H1 (cell line): ENCODE measurements at regions not wholly inside any gene's neighbourhood (a gene's known extent, or its start where the extent isn't known, plus 50 kb on each side); places are given as distances from the start of the nearest gene placed in this dataset.

Experiments
- CTBP2 ChIP-seq: IDR thresholded peaks from 2 replicates; pipeline ENCODE4 v1.7.0; 2011; ENCODE audit warnings: borderline replicate concordance, mild to moderate bottlenecking, moderate library complexity, mixed read lengths, low read length; ENCODE audit not compliant: insufficient read depth, insufficient read length
- KDM1A ChIP-seq: fragments of 200-600, 300-600 bp; sonication (generic); IDR thresholded peaks from 2 replicates; pipeline ENCODE4 v1.7.1; 2016; ENCODE audit warnings: mild to moderate bottlenecking, low read length, borderline replicate concordance
- POLR2A ChIP-seq, 2 experiments: IDR thresholded peaks; 1 replicate in 1 of 2; 2 replicates in 1 of 2; pipeline ENCODE4 v1.6.1; 2011; ENCODE audit warnings: low read depth in 2 of 2, low read length in 2 of 2, mild to moderate bottlenecking in 2 of 2; ENCODE audit errors: control extremely low read depth in 1 of 2
- POLR2AphosphoS5 ChIP-seq: IDR thresholded peaks from 2 replicates; pipeline ENCODE4 v1.6.1; 2011; ENCODE audit warnings: low read depth, low read length
- SP1 ChIP-seq: IDR thresholded peaks from 2 replicates; pipeline ENCODE4 v1.6.1; 2011; ENCODE audit warnings: low read depth, low read length
- SUZ12 ChIP-seq: fragments of 200-600 bp; sonication (generic); IDR thresholded peaks from 2 replicates; pipeline ENCODE4 v1.6.1; 2012; ENCODE audit warnings: mild to moderate bottlenecking, inconsistent platforms, low read length, moderate library complexity, mixed read lengths
- ZNF274 ChIP-seq: IDR thresholded peaks from 2 replicates; pipeline ENCODE4 v1.7.0; 2012; ENCODE audit warnings: low read length, borderline replicate concordance; ENCODE audit errors: extremely low read depth
- TF ChIP-seq, protein P1 (sequence below), 3 experiments: IDR thresholded peaks; 1 replicate in 2 of 3; 2 replicates in 1 of 3; pipeline versions ENCODE4 v1.5.1 to v1.6.1; 2011; ENCODE audit warnings: low read length in 3 of 3, mild to moderate bottlenecking in 3 of 3, inconsistent platforms in 2 of 3, low read depth in 1 of 3, moderate library complexity in 1 of 3; ENCODE audit not compliant: insufficient read depth in 1 of 3; ENCODE audit errors: control extremely low read depth in 1 of 3
- TF ChIP-seq, protein P2 (sequence below): IDR thresholded peaks from 2 replicates; pipeline ENCODE4 v1.6.1; 2012; ENCODE audit warnings: low read length, inconsistent platforms

DNA sequence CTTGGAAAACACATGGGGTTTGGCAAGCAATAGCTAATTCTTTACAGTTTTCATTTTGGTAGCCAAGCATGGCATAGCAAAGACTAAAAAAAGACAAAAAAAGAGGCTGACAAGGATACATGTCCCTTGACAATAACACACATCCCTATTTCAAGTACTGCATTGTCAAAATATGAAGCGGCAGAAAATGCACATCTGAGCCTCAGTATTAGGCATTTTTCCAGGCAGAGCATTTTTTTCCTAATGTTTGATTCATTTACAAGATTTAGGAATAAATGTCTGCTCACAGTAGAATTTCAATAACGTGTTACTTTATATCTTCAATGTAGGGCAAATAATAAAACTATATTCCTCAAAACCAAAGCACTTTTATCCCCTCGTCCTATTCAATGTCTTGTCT lies 216.3 kb upstream of the PCDH18 start:
- no peak for TF ChIP-seq POLR2A (IDR thresholded peaks at IDR 0.05; ENCODE audit: control extremely low read depth in 1 of 2, low read depth in 2 of 2, low read length in 2 of 2)
- TF ChIP-seq, protein P1, sequence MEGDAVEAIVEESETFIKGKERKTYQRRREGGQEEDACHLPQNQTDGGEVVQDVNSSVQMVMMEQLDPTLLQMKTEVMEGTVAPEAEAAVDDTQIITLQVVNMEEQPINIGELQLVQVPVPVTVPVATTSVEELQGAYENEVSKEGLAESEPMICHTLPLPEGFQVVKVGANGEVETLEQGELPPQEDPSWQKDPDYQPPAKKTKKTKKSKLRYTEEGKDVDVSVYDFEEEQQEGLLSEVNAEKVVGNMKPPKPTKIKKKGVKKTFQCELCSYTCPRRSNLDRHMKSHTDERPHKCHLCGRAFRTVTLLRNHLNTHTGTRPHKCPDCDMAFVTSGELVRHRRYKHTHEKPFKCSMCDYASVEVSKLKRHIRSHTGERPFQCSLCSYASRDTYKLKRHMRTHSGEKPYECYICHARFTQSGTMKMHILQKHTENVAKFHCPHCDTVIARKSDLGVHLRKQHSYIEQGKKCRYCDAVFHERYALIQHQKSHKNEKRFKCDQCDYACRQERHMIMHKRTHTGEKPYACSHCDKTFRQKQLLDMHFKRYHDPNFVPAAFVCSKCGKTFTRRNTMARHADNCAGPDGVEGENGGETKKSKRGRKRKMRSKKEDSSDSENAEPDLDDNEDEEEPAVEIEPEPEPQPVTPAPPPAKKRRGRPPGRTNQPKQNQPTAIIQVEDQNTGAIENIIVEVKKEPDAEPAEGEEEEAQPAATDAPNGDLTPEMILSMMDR (IDR thresholded peaks at IDR 0.05; ENCODE audit: control extremely low read depth in 1 of 3, insufficient read depth in 1 of 3, low read depth in 1 of 3, low read length in 3 of 3): no peak
- no peak for TF ChIP-seq ZNF274
- TF ChIP-seq SUZ12: no peak
- TF ChIP-seq, protein P2, sequence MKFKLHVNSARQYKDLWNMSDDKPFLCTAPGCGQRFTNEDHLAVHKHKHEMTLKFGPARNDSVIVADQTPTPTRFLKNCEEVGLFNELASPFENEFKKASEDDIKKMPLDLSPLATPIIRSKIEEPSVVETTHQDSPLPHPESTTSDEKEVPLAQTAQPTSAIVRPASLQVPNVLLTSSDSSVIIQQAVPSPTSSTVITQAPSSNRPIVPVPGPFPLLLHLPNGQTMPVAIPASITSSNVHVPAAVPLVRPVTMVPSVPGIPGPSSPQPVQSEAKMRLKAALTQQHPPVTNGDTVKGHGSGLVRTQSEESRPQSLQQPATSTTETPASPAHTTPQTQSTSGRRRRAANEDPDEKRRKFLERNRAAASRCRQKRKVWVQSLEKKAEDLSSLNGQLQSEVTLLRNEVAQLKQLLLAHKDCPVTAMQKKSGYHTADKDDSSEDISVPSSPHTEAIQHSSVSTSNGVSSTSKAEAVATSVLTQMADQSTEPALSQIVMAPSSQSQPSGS: no peak
- no peak for TF ChIP-seq POLR2AphosphoS5
- TF ChIP-seq KDM1A: no peak
- TF ChIP-seq CTBP2: no peak
- no peak for TF ChIP-seq SP1
